ENCODE measurements at regions not wholly inside any gene's neighbourhood (a gene's known extent, or its start where the extent isn't known, plus 50 kb on each side); places are given as distances from the start of the nearest gene placed in this dataset.

DNA sequence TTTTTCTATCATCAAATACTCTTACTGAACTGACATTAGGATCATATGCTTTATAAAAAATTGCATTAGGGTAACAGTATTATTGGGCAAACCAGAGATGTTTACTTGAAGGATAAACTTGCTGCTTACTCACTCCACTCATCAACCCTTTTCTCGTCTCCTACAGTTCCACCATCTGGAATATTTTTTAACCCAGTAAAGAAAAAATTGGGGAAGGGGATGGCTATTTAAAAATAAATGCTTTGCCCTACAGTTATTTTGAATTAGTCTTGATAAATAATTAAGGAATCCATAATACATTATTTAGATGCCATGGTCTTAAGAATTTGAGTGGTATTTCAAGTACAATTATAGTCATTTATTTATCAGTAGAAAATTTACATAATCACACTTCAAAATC, 225.8 kb downstream of the MEF2C start:
- TF ChIP-seq, protein P1, sequence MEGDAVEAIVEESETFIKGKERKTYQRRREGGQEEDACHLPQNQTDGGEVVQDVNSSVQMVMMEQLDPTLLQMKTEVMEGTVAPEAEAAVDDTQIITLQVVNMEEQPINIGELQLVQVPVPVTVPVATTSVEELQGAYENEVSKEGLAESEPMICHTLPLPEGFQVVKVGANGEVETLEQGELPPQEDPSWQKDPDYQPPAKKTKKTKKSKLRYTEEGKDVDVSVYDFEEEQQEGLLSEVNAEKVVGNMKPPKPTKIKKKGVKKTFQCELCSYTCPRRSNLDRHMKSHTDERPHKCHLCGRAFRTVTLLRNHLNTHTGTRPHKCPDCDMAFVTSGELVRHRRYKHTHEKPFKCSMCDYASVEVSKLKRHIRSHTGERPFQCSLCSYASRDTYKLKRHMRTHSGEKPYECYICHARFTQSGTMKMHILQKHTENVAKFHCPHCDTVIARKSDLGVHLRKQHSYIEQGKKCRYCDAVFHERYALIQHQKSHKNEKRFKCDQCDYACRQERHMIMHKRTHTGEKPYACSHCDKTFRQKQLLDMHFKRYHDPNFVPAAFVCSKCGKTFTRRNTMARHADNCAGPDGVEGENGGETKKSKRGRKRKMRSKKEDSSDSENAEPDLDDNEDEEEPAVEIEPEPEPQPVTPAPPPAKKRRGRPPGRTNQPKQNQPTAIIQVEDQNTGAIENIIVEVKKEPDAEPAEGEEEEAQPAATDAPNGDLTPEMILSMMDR (IDR thresholded peaks at IDR 0.05; ENCODE audit: low read depth, low read length), result no peak
- Histone ChIP-seq H3K9me3 (ENCODE audit: severe bottlenecking) (no peaks in the 10 kb centered on the region), H3K27ac (no peak overlapping the region), H3K36me3 (no peaks in the 10 kb centered on the region), H3K4me3 (ENCODE audit: low read depth, low read length) (no peak overlapping the region), H3K27me3 (ENCODE audit: insufficient read depth, low read depth, severe bottlenecking) (no peaks in the 10 kb centered on the region)
- DNase-seq, result no peak

DNA sequence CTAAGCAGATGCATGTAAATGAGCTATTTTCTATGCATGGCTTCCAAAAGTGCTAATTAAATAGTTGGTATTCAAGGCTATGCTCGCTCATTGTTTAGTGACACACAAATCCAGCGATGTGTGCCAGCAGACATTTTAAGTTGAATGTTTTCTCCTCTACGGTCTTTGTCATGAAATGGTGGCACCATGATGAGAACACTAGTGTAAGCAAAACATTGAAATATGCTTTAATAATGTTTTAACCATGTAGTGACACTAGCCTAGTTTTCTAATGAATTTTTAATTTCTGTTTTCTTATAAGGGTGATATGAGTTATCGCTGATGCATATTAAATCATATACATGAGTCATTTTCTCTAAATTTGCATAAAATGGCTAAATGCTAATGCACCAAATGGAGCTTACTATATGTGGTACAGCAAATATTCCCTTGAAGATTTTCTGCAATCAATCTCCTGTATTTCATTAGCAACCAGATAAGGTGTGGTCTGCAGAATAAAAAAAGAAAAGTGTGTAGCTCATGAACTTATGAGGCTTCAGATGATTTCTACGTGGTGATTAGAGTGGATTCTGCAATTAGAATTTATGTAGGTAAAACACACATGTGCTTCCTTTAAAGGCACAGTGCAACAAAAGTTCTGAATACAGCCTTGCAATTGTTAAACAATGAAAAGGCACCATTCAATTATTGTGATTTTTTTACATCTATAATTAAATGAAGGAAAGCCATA, 226.6 kb downstream of the MEF2C start:
- Histone ChIP-seq H3K4me3 (ENCODE audit: low read depth, low read length) (no peak overlapping the region), H3K36me3 (no peaks in the 10 kb centered on the region), H3K27me3 (ENCODE audit: insufficient read depth, low read depth, severe bottlenecking) (no peaks in the 10 kb centered on the region), H3K9me3 (ENCODE audit: severe bottlenecking) (no peaks in the 10 kb centered on the region), H3K27ac (no peak overlapping the region)
- TF ChIP-seq, protein P1 (IDR thresholded peaks at IDR 0.05; ENCODE audit: low read depth, low read length), result no peak
- no peak for DNase-seq

DNA sequence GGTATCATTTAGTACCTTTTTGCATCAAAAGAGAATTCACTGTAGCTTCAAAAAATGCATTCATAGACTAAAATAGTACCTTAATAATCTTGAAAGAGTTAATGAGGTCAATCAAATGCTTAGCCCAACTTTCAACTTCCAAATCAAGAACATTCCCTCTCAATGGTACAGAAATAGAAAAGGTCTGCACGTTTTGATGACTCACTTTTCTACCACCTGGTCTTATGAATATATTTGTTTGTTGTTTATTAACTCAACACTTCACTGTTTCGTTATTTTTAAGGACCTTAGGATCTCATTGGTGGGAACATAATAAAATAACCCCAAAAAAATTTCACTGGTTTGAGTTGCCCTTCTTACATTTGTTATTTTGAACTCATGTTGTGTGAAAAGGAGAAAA, 229.5 kb downstream of the MEF2C start:
- Histone ChIP-seq H3K9me3 (ENCODE audit: severe bottlenecking) (no peaks in the 10 kb centered on the region), H3K36me3 (no peaks in the 10 kb centered on the region), H3K4me3 (ENCODE audit: low read depth, low read length) (no peak overlapping the region), H3K27me3 (ENCODE audit: insufficient read depth, low read depth, severe bottlenecking) (no peaks in the 10 kb centered on the region), H3K27ac (no peak overlapping the region)
- no peak for DNase-seq
- TF ChIP-seq, protein P1 (IDR thresholded peaks at IDR 0.05; ENCODE audit: low read depth, low read length), result no peak

DNA sequence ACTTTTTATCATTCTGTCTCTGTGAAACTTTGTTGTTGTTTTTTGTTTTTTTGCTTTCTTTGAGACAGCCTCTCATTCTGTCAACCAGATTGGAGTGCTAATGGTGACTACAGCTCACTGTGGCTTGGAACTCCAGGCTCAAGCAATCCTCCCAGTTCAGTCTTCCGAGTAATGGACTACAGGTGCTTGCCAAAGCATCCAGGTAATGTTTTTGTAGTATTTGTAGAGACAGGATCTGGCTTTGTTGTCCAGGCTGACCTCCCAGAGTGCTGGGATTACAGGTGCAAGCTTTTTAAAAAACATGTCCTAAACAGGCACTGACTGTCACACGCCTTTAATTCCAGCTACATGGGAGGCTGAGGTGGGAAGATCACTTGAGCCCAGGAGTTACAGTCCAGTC, 235.1 kb downstream of the MEF2C start:
- no peaks in the 10 kb centered on the region for H3K36me3 ChIP-seq
- no peak overlapping the region for H3K27ac ChIP-seq
- no peaks in the 10 kb centered on the region for H3K27me3 ChIP-seq (ENCODE audit: insufficient read depth, low read depth, severe bottlenecking)
- no peak overlapping the region for H3K4me3 ChIP-seq (ENCODE audit: low read depth, low read length)
- TF ChIP-seq, protein P1 (IDR thresholded peaks at IDR 0.05; ENCODE audit: low read depth, low read length), result no peak
- no peaks in the 10 kb centered on the region for H3K9me3 ChIP-seq (ENCODE audit: severe bottlenecking)
- DNase-seq, result no peak

DNA sequence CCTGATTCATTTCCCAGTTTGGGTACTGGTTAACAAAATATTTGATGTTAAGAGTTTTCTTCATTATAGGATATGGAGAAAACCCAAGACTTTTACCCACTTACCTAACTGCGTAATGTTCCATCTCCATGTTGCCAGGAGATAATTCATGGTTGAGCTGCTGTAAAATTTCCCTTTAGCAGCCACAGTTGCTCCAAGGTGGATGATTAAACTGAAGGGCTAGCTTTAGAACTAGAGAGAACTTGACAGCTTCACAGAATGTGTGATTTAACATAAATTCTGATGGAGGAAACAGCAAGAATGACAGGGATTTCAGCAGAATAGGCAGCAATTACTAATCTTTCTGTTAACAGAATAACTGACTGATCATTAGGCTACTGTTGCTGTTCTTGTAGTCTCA, 236.1 kb downstream of the MEF2C start:
- Histone ChIP-seq H3K27me3 (ENCODE audit: insufficient read depth, low read depth, severe bottlenecking) (no peaks in the 10 kb centered on the region), H3K36me3 (no peaks in the 10 kb centered on the region), H3K27ac (no peak overlapping the region), H3K4me3 (ENCODE audit: low read depth, low read length) (no peak overlapping the region), H3K9me3 (ENCODE audit: severe bottlenecking) (no peaks in the 10 kb centered on the region)
- no peak for DNase-seq
- TF ChIP-seq, protein P1 (IDR thresholded peaks at IDR 0.05; ENCODE audit: low read depth, low read length), result no peak

DNA sequence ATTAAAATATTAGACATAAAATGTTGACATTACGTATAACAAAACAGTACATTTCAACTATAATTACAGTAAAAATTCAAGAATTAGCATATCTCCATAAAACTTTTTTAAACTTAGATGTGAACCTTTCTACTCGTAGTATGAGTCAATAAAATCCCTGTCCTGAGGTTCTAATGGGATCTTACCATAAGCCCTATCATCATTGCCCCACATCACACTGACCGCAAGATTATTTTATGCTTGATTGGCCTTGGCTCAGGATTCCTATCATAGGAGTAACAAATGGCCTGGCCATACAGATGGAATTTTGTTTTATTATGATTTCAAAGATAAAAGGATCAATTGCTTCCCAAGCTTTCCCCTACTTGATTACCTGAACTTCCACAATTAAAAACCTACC, 238.3 kb downstream of the MEF2C start:
- Histone ChIP-seq H3K36me3 (no peaks in the 10 kb centered on the region), H3K4me3 (ENCODE audit: low read depth, low read length) (no peak overlapping the region), H3K9me3 (ENCODE audit: severe bottlenecking) (no peaks in the 10 kb centered on the region), H3K27me3 (ENCODE audit: insufficient read depth, low read depth, severe bottlenecking) (no peaks in the 10 kb centered on the region), H3K27ac (no peak overlapping the region)
- no peak for DNase-seq
- TF ChIP-seq, protein P1 (IDR thresholded peaks at IDR 0.05; ENCODE audit: low read depth, low read length), result no peak
